Activated T-cell treated with anti-CD3 and anti-CD28 coated beads, Interleukin-2, amount 50 U/mL, for 4 hours (primary cell): ENCODE measurements at regions not wholly inside any gene's neighbourhood (a gene's known extent, or its start where the extent isn't known, plus 50 kb on each side); places are given as distances from the start of the nearest gene placed in this dataset.

Experiments
- ATAC-seq, 2 donors: fragments of 200-7000 bp; cut with Tn5 transposase; one replicate each; pipeline ENCODE4 v1.10.0; 2021
- DNase-seq: peaks from one replicate; pipeline ENCODE4 v3.0.0-alpha.2; 2020
- H3K27me3 Mint-ChIP-seq: one replicate; pipeline ENCODE4 v1.8.0; 2021; ENCODE audit warnings: low read depth, mixed read lengths
- H3K36me3 Mint-ChIP-seq: one replicate; pipeline ENCODE4 v1.8.0; 2022; ENCODE audit warnings: mixed read lengths; ENCODE audit not compliant: insufficient read depth
- H3K4me1 Mint-ChIP-seq: one replicate; pipeline ENCODE4 v1.8.0; 2021; ENCODE audit warnings: low read depth, mixed read lengths
- H3K4me3 Mint-ChIP-seq: one replicate; pipeline ENCODE4 v1.8.0; 2021; ENCODE audit warnings: mild to moderate bottlenecking, moderate library complexity, mixed read lengths
- H3K9me3 Mint-ChIP-seq: one replicate; pipeline ENCODE4 v1.8.0; 2021; ENCODE audit warnings: mixed read lengths

DNA sequence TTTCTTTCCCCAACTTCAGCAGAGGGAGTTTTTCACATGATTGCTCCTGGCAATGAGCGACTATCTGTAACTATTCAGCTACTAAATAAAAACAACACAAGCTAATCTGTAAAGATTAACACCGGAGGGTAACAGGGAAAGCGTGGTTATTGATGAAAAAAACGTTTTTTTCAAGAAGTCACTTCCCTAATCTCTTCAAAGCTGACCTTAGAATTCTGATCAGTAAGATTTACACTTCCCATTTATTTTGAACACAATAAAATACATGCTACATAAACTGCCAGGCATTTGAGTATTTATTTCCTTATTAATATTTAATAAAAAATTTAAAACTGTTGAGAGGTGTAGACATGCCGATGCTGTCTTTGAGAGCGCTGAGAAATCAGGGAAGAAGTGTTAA, 207.4 kb upstream of the HDAC4 start:
- H3K4me3 Mint-ChIP-seq: no peak overlapping the region
- no peak for ATAC-seq
- peaks cover 2% of the 10 kb centered on the region for H3K27me3 Mint-ChIP-seq
- H3K4me1 Mint-ChIP-seq: peaks cover 5% of the 10 kb centered on the region
- DNase-seq: no peak
- no peaks in the 10 kb centered on the region for H3K9me3 Mint-ChIP-seq
- H3K36me3 Mint-ChIP-seq: no peaks in the 10 kb centered on the region

DNA sequence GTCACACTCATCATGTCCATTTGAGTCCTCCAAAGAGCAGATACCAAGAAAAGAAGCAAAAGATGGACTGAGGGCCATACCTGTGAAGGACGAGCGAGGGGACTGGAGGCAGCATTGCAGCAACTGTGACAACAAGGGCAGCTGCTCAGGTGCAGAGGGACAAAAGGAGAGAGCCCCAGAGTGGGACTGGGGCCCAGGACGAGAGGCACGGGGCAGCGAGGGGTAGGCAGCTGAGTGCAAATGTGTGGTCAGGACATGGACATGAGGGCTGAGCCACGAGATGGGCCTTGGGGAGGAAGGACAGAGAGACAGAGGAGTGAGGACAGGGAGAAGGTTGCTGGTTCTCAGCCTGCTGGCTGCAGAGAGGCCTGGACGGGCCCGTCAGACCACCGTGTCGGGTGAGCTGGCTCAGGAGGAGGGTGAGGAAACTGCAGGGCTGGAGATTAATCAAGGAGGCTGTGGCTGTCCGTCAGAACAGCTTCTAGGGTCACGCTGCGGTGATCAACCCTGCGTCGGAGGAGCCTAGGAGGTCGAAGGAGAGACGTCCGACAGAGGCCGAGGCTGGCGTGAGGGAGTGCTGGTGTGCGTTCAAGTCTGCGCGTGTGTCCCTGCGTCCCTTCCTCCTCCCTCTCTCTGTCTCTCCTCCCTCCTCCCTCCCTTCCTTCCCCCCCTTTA, 206.8 kb upstream of the HDAC4 start:
- Mint-ChIP-seq H3K27me3 (peaks cover 2% of the 10 kb centered on the region), H3K4me1 (peaks cover 8% of the 10 kb centered on the region), H3K4me3 (no peak overlapping the region), H3K9me3 (no peaks in the 10 kb centered on the region), H3K36me3 (no peaks in the 10 kb centered on the region)
- ATAC-seq: no peak
- no peak for DNase-seq

DNA sequence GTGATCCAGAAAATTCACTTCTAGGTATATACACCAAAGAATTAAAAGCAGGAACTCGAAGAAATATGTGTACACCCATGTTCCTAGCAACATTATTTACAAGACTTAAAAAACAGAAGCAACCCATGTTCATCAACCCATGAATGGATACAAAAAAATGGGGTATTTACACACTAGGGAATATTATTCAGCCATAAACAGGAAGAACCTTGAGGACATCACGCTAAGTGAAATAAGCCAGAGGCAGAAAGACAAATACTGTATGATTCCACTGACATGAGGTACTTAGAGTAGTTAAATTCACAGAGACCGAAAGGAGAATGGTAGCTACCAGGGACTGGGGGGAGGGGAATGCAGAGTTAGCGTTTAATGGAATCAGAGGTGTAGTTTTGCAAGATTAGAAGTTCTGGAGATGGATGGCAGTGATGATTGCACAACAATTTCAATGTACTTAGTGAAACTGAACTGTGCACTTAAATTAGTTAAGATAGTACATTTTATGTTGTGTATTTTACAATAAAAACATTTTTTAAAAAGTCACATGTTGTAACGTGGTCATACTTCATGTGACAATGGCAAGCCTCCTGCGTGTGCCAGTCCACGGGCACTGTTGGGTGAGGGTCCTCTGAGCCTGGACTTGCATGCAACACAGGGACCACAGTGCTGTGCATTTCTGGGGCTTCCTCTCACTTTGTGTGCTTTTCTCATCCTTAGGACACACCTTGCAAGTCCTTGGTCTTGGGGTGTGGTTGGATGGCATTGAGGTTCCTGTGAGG, 206.1 kb upstream of the HDAC4 start:
- H3K36me3 Mint-ChIP-seq: no peaks in the 10 kb centered on the region
- H3K9me3 Mint-ChIP-seq: no peaks in the 10 kb centered on the region
- H3K4me3 Mint-ChIP-seq: no peak overlapping the region
- H3K4me1 Mint-ChIP-seq: peaks cover 16% of the 10 kb centered on the region
- ATAC-seq: no peak
- H3K27me3 Mint-ChIP-seq: peaks cover 2% of the 10 kb centered on the region
- no peak for DNase-seq

DNA sequence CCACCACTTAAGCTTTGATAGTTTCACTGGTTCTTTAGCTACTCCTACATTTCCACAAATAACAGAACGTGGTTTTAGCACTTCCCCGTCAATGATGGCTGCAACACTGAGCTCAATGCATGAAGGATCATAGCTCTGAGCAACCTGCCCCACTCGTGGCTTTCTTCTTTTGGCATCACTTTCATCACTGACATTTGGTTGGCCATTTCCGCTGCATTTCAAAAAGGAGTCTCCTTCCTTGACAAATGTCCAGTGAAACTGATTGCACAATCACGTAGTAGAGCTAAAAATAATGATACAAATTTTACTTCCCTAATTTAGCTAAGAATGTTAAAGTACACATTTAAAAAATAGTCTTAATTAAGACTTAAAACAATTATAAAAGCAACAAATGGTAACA, 205.2 kb upstream of the HDAC4 start:
- Mint-ChIP-seq H3K36me3 (no peaks in the 10 kb centered on the region), H3K27me3 (peaks cover 2% of the 10 kb centered on the region), H3K4me1 (peaks cover 23% of the 10 kb centered on the region), H3K4me3 (no peak overlapping the region), H3K9me3 (no peaks in the 10 kb centered on the region)
- DNase-seq (no peak), ATAC-seq (no peak)

DNA sequence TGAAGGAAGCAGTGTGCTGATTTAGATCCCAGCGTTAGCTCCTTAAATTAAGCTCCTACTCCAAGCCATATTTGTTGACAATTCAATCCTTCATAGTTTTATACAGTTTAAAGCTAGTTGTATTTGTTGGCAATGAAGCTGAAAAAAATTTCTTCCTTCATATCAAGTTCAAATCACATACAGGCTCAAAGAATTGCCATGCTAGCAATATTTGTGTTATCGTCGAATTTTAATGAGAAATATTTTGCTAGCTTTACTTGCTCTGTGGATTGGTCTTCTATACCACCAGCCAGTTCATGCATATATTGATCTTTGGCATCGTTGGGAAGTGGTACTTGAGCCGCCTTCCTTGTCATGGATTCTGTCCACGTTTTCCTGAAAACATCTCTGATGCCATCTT, 204.6 kb upstream of the HDAC4 start:
- H3K36me3 Mint-ChIP-seq: no peaks in the 10 kb centered on the region
- DNase-seq (no peak), ATAC-seq (no peak)
- H3K4me1 Mint-ChIP-seq: peaks cover 23% of the 10 kb centered on the region
- peaks cover 2% of the 10 kb centered on the region for H3K27me3 Mint-ChIP-seq
- H3K9me3 Mint-ChIP-seq: no peaks in the 10 kb centered on the region
- no peak overlapping the region for H3K4me3 Mint-ChIP-seq

DNA sequence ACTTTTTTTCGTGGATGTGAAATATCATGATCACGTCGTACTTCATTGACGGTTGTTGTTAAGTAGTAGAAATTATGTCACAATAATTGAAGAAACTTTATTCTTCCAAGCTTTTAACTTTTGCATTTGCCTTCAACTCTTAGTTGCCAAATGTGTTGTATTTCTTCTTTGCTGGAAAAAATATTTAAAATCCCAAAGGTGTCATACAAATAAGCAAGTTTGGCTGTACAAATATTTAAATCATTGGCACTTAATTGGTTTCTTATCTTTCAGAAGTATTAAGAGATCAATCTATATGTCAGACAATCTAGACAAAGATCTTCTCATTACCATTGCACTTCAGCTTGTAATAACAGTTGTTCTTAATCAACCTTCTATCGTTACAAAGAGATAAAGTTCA, 204.0 kb upstream of the HDAC4 start:
- ATAC-seq: no peak
- H3K4me1 Mint-ChIP-seq: peaks cover 22% of the 10 kb centered on the region
- H3K36me3 Mint-ChIP-seq: no peaks in the 10 kb centered on the region

DNA sequence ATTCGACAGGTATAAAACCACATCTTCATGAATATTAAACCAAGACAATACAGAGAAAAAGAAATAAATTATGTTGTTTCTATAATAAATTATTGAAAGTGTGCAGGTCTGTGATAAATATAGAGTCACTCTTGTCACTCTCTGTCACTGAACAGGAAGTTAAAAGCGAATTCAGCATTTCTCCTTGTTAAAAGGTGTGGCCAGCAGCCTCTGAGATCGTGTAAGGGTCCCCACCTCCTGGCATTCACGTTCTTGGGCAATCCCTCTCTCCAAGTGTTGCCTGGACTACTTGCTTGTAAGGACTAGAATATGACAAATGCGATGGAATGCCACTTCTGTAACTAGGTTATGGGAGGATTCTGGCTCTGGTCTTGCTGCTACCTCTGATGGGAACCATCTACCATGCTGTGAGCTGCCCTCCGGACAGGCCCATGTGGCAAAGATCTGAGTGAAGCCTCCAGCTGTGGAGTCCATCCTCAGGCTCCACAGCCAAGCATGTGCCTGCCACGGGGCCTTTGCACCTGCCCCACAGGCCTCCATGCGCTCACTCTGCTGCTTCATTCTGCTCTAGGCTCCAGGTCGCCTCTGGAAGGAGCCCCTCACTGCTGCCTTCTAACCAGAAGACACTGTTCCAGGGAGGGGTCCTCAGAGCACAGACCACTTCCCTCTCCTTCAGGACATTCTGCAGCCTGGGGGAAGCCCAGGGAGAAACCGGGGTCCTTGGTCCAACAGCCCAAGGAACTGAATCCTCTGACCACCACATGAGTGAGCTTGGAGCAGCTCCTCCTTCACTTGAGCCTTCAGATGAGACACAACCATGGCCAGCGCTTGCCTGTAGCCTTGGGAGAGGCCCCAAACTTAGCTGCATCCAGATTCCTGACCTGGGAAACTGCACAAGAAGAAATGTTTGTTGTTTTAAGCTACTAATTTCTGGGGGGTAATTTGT, 202.9 kb upstream of the HDAC4 start:
- Mint-ChIP-seq H3K4me1 (peaks cover 20% of the 10 kb centered on the region), H3K27me3 (peaks cover 2% of the 10 kb centered on the region), H3K36me3 (no peaks in the 10 kb centered on the region), H3K9me3 (no peaks in the 10 kb centered on the region), H3K4me3 (no peak overlapping the region)
- DNase-seq (no peak), ATAC-seq (no peak)

More for the DNA sequence above, 204.0 kb upstream of the HDAC4 start:
- peaks cover 2% of the 10 kb centered on the region for H3K27me3 Mint-ChIP-seq
- no peaks in the 10 kb centered on the region for H3K9me3 Mint-ChIP-seq
- no peak for DNase-seq
- no peak overlapping the region for H3K4me3 Mint-ChIP-seq

DNA sequence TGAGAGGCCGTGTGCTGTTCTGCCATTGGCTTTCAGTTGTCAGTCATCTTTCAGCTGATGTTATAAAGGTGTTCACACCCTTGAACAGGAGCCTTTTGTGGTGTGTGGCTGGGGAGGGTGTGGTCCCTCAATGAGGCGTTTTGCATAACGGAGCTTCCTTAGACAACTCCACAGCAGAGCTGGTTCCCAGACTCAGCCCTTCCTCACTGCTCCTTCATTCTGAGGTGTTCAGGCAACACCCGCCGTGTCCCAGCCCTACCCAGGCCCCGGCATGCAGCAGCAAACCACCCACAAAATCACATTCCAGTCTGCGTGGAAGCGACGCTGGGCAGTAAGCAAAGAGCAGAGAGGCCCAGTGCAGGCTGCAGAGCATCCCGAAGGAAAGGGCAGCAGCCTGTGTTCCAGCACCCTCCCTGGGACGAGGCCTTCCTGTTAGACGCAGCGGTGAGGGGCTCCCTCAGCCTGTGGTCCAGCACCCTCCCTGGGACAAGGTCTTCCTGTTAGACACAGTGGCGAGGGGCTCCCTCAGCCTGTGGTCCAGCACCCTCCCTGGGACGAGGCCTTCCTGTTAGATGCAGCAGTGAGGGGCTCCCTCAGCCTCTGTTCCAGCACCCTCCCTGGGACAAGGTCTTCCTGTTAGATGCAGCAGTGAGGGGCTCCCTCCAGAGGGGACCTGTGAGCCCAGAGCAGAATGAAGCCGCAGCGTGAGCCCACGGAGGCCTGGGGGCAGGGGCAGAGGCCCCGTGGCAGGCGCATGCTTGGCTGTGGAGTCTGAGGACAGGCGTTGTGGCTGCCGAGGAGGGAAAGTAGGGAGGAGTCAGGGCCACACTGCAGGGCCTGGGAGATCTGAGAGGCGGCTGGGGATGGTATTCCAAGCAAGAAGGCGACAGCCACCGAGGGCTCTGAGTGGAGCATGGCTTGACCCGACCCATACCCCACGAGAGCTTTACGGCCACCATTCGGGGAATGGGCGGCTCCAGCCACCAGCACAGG, 201.8 kb upstream of the HDAC4 start:
- Mint-ChIP-seq H3K27me3 (peaks cover 2% of the 10 kb centered on the region), H3K4me3 (no peak overlapping the region), H3K9me3 (no peaks in the 10 kb centered on the region), H3K36me3 (no peaks in the 10 kb centered on the region), H3K4me1 (peaks cover 20% of the 10 kb centered on the region)
- no peak for ATAC-seq
- no peak for DNase-seq

DNA sequence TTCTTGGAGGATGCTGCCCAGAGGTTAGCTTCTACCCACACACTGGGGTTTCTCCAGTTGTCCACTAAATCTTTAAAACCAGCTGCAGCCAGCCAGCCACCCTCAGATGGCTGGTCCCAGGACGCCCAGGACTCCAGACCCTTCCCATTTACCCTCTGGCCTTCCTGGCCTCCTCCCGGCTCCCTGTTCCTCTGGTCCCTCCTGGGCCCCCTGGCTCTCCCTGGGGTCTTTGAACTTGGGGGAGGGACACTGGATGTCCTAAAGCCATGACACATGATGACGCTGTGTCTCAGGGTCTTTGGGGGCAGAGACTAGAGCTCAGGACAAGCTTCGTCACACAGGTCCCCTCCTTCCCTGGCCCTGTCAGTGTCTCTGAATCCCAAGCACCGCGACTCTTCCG, 201.1 kb upstream of the HDAC4 start:
- H3K36me3 Mint-ChIP-seq: no peaks in the 10 kb centered on the region
- ATAC-seq: no peak
- H3K4me1 Mint-ChIP-seq: peaks cover 20% of the 10 kb centered on the region
- H3K27me3 Mint-ChIP-seq: peaks cover 2% of the 10 kb centered on the region
- H3K9me3 Mint-ChIP-seq: no peaks in the 10 kb centered on the region
- H3K4me3 Mint-ChIP-seq: no peak overlapping the region
- DNase-seq: no peak

DNA sequence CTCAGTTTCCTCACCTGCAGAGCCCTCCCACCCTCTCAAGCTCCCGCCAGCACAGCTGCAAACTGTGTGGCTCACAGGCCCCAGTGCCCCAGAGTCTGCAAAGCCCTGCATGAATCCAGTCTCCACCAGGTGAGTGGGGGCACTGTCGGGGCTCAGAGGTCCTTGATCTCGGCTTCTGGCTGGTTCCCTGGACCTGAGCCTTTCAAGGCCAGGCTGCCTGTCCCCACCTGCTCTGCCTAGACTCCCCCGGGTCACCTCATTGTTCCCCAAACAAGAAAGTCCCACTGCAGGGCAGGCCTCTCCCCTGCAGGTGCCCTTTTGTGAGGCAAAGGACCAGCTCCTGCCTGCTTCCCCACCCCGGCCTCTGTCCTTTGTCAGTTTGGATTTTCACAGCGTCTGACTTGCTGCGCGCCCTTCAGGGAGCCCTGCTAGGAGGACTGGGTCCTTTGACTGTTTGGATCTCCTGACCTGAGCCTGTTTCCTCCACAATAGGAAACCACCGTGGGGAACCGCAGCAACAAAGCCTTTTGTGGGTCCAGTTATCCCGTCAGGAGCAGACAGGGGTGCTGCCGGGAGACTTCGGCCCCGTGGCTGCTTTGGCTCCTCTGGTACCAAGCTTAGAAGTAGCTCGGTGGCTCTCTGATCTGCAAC, 200.5 kb upstream of the HDAC4 start:
- Mint-ChIP-seq H3K27me3 (no peaks in the 10 kb centered on the region), H3K36me3 (no peaks in the 10 kb centered on the region), H3K9me3 (no peaks in the 10 kb centered on the region), H3K4me3 (no peak overlapping the region), H3K4me1 (peaks cover 20% of the 10 kb centered on the region)
- ATAC-seq: no peak
- no peak for DNase-seq

DNA sequence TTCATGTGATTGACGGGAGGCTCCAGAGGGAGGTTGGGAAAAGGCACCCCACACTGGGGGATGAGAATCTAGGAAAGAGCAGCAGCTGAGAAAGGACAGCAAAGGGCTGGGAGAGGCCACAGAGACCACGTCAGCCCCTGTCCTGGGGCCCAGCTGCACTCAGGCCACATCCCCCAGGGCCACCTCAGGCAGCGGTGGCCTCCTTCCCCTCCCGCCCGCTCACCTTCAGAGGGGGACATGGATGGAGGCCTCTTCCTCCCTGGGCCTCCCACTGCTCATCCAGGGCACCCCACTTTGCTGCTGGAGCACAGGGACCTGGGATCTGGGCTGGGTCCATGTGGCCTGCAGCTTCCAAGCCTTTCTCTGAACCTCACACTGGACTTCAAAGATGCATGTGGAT, 199.8 kb upstream of the HDAC4 start:
- H3K9me3 Mint-ChIP-seq: no peaks in the 10 kb centered on the region

DNA sequence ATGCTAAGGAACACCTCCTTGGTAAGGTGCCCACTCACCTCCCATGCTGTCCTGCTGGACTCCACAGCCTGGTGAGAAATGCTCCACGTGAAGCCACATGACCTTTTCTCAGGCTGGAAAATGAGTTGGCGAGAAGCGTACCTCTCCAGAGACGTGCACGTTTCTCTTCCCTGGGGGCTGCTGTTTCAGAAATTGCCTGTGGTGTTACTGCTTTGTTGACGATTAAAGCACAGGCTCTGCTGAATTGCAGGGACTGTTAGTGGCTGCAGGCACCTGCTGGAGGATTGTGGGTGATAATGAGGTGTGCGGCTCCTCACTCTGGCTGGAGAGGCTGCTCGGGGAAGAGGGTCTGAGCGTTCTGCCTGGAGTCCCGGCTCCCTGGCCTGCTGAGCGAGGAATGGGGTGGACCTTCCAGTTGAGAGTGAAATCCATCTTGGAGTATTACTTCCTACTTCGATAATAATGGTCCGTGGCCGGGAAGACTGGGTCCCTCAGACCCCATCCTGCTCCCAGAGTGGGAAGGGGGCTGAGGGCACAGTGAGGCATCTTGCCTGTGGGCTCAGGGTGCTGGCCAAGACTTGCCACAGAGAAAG, 199.3 kb upstream of the HDAC4 start:
- Mint-ChIP-seq H3K9me3 (no peaks in the 10 kb centered on the region), H3K4me3 (no peak overlapping the region), H3K36me3 (no peaks in the 10 kb centered on the region), H3K4me1 (peaks cover 20% of the 10 kb centered on the region), H3K27me3 (no peaks in the 10 kb centered on the region)
- ATAC-seq (no peak), DNase-seq (no peak)

More for the DNA sequence above, 199.8 kb upstream of the HDAC4 start:
- Mint-ChIP-seq H3K4me3 (no peak overlapping the region), H3K27me3 (no peaks in the 10 kb centered on the region), H3K36me3 (no peaks in the 10 kb centered on the region), H3K4me1 (peaks cover 20% of the 10 kb centered on the region)
- no peak for DNase-seq
- ATAC-seq: no peak

DNA sequence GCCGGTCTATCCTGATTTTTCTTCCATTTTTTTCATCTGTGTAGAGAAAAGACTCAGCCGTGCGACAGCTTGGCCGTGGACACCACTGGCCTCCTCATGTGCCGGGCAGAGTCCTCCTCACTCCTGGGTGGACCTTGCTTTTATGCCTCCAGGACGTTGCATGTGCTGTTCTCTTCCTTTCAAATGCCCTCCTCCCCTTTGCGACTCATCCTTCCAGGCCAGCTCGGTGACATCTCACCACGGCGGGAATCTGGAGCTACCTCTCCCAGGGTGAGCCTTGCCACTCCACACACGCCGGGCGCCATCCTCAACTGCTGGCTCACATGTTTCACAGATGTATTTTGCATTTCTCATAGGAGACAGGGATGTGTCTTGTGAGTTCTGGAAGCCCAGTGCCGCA, 198.5 kb upstream of the HDAC4 start:
- H3K9me3 Mint-ChIP-seq: no peaks in the 10 kb centered on the region
- H3K36me3 Mint-ChIP-seq: no peaks in the 10 kb centered on the region

More for the DNA sequence above, 198.5 kb upstream of the HDAC4 start:
- H3K4me1 Mint-ChIP-seq: peaks cover 20% of the 10 kb centered on the region
- H3K4me3 Mint-ChIP-seq: no peak overlapping the region
- DNase-seq (no peak), ATAC-seq (no peak)
- H3K27me3 Mint-ChIP-seq: no peaks in the 10 kb centered on the region
